Adrenal gland (tissue), 5 donors: ENCODE measurements at regions not wholly inside any gene's neighbourhood (a gene's known extent, or its start where the extent isn't known, plus 50 kb on each side); places are given as distances from the start of the nearest gene placed in this dataset.

Experiments
- CTCF ChIP-seq, 6 experiments: fragments of 450-650 bp in 4 of 6; fragments of 200-600 bp in 2 of 6; sonication (generic) in 1 of 6; IDR thresholded peaks; 1 replicate in 5 of 6; 2 replicates in 1 of 6; pipeline versions ENCODE4 v1.5.1 to v1.8.0; 2016 to 2021; ENCODE audit warnings: antibody characterized with exemption in 6 of 6, mild to moderate bottlenecking in 2 of 6, moderate library complexity in 1 of 6
- POLR2A ChIP-seq, 2 donors: fragments of 450-650 bp; IDR thresholded peaks; one replicate each; pipeline ENCODE4 v1.6.1; 2017; ENCODE audit warnings: antibody characterized with exemption in 2 of 2, mild to moderate bottlenecking in 2 of 2, moderate library complexity in 1 of 2
- donor health status: DM: no; HTN: no; CAD: no.

DNA sequence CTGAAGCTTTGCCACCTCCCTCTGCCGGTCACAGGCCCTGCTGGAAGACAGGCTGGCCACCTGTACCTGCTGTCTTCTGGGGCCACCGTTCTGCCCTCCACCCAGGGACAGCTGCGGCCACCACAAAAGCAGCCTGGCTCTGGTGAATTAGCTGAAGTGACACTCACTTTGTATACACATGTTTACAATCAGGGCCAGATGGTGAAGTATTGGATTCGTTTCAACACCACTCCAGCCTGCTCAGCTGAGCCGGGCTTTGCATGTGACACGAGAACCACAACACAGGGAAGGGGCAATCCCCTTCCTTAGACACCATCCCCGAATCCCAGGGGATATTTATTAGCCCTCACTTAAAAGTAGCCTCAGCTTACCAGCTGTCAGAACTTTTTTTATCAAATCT lies 191.5 kb upstream of the RPL38 start:
- no peak for TF ChIP-seq CTCF (IDR thresholded peaks at IDR 0.05)
- no peak for TF ChIP-seq POLR2A (IDR thresholded peaks at IDR 0.05)
